ENCODE measurements at regions not wholly inside any gene's neighbourhood (a gene's known extent, or its start where the extent isn't known, plus 50 kb on each side); places are given as distances from the start of the nearest gene placed in this dataset.

- ATAC-seq (ENCODE audit: low read depth) (no peak), DNase-seq (no peak)
- Mint-ChIP-seq H3K9me3 (no peaks in the 10 kb centered on the region), H3K4me1 (peaks cover 6% of the 10 kb centered on the region), H3K36me3 (no peaks in the 10 kb centered on the region), H3K27me3 (peaks cover 9% of the 10 kb centered on the region), H3K27ac (no peak overlapping the region), H3K4me3 (no peak overlapping the region)
- POLR2A ChIA-PET: no interaction called here
Measured at GRCh38 chr10:71136036-71136721, 76.2 kb upstream of the UNC5B start.

- no peak for DNase-seq
- H3K27me3 Mint-ChIP-seq: peaks cover 7% of the 10 kb centered on the region
- no peak overlapping the region for H3K4me3 Mint-ChIP-seq
- H3K4me1 Mint-ChIP-seq: peaks cover 3% of the 10 kb centered on the region
- no peaks in the 10 kb centered on the region for H3K9me3 Mint-ChIP-seq
- POLR2A ChIA-PET: no interaction called here
- ATAC-seq (ENCODE audit: low read depth): no peak
- no peaks in the 10 kb centered on the region for H3K36me3 Mint-ChIP-seq
- no peak overlapping the region for H3K27ac Mint-ChIP-seq
Measured at GRCh38 chr10:71137701-71138100, 74.7 kb upstream of the UNC5B start.

GRCh38 chr10:71138166-71138830, 74.1 kb upstream of the UNC5B start:
- ATAC-seq (ENCODE audit: low read depth): no peak
- Mint-ChIP-seq H3K27me3 (peaks cover 5% of the 10 kb centered on the region), H3K4me3 (no peak overlapping the region), H3K4me1 (no peaks in the 10 kb centered on the region), H3K9me3 (no peaks in the 10 kb centered on the region), H3K27ac (no peak overlapping the region), H3K36me3 (no peaks in the 10 kb centered on the region)
- DNase-seq: no peak
- POLR2A ChIA-PET: no interaction called here

- POLR2A ChIA-PET: no interaction called here
- no peak for ATAC-seq (ENCODE audit: low read depth)
- Mint-ChIP-seq H3K36me3 (no peaks in the 10 kb centered on the region), H3K27me3 (peaks cover 5% of the 10 kb centered on the region), H3K4me3 (no peak overlapping the region), H3K27ac (no peak overlapping the region), H3K4me1 (no peaks in the 10 kb centered on the region), H3K9me3 (no peaks in the 10 kb centered on the region)
- DNase-seq: no peak
Measured at GRCh38 chr10:71141528-71141927, 70.8 kb upstream of the UNC5B start.

GRCh38 chr10:71143170-71143569, 69.2 kb upstream of the UNC5B start:
- H3K4me3 Mint-ChIP-seq: no peak overlapping the region
- DNase-seq (no peak), ATAC-seq (ENCODE audit: low read depth) (no peak)
- no peaks in the 10 kb centered on the region for H3K4me1 Mint-ChIP-seq
- H3K36me3 Mint-ChIP-seq: no peaks in the 10 kb centered on the region
- peaks cover 6% of the 10 kb centered on the region for H3K27me3 Mint-ChIP-seq
- POLR2A ChIA-PET: no interaction called here
- no peak overlapping the region for H3K27ac Mint-ChIP-seq
- no peaks in the 10 kb centered on the region for H3K9me3 Mint-ChIP-seq

- Mint-ChIP-seq H3K4me1 (no peaks in the 10 kb centered on the region), H3K27ac (no peak overlapping the region), H3K27me3 (peaks cover 6% of the 10 kb centered on the region), H3K9me3 (no peaks in the 10 kb centered on the region), H3K36me3 (no peaks in the 10 kb centered on the region), H3K4me3 (no peak overlapping the region)
- POLR2A ChIA-PET: no interaction called here
- DNase-seq (no peak), ATAC-seq (ENCODE audit: low read depth) (no peak)
Measured at GRCh38 chr10:71143610-71144009, 68.8 kb upstream of the UNC5B start.

GRCh38 chr10:71144824-71145223, 67.5 kb upstream of the UNC5B start:
- H3K4me1 Mint-ChIP-seq: no peaks in the 10 kb centered on the region
- no peak for ATAC-seq (ENCODE audit: low read depth)
- H3K27me3 Mint-ChIP-seq: peaks cover 3% of the 10 kb centered on the region
- DNase-seq: no peak
- H3K36me3 Mint-ChIP-seq: no peaks in the 10 kb centered on the region
- no peaks in the 10 kb centered on the region for H3K9me3 Mint-ChIP-seq
- H3K4me3 Mint-ChIP-seq: no peak overlapping the region
- POLR2A ChIA-PET: no interaction called here
- H3K27ac Mint-ChIP-seq: no peak overlapping the region

- H3K9me3 Mint-ChIP-seq: no peaks in the 10 kb centered on the region
- no peak for ATAC-seq (ENCODE audit: low read depth)
- POLR2A ChIA-PET: no interaction called here
- H3K4me1 Mint-ChIP-seq: no peaks in the 10 kb centered on the region
- no peak for DNase-seq
- no peak overlapping the region for H3K27ac Mint-ChIP-seq
- peaks cover 3% of the 10 kb centered on the region for H3K27me3 Mint-ChIP-seq
- no peak overlapping the region for H3K4me3 Mint-ChIP-seq
- no peaks in the 10 kb centered on the region for H3K36me3 Mint-ChIP-seq
Measured at GRCh38 chr10:71145352-71145945, 66.9 kb upstream of the UNC5B start.

- POLR2A ChIA-PET: no interaction called here
- ATAC-seq (ENCODE audit: low read depth): no peak
- no peak for DNase-seq
- no peak overlapping the region for H3K4me3 Mint-ChIP-seq
- peaks cover 7% of the 10 kb centered on the region for H3K4me1 Mint-ChIP-seq
- no peak overlapping the region for H3K27ac Mint-ChIP-seq
- peaks cover 6% of the 10 kb centered on the region for H3K27me3 Mint-ChIP-seq
- no peaks in the 10 kb centered on the region for H3K36me3 Mint-ChIP-seq
- peaks cover 3% of the 10 kb centered on the region for H3K9me3 Mint-ChIP-seq
Measured at GRCh38 chr10:71150796-71151195, 61.6 kb upstream of the UNC5B start.

- POLR2A ChIA-PET: no interaction called here
- no peak overlapping the region for H3K4me3 Mint-ChIP-seq
- no peak for ATAC-seq (ENCODE audit: low read depth)
- no peak overlapping the region for H3K27ac Mint-ChIP-seq
- peaks cover 2% of the 10 kb centered on the region for H3K27me3 Mint-ChIP-seq
- DNase-seq: no peak
- H3K9me3 Mint-ChIP-seq: peaks cover 3% of the 10 kb centered on the region
- no peaks in the 10 kb centered on the region for H3K36me3 Mint-ChIP-seq
- peaks cover 7% of the 10 kb centered on the region for H3K4me1 Mint-ChIP-seq
Measured at GRCh38 chr10:71152043-71152442, 60.3 kb upstream of the UNC5B start.

- Mint-ChIP-seq H3K27me3 (peaks cover 2% of the 10 kb centered on the region), H3K4me1 (peaks cover 13% of the 10 kb centered on the region), H3K9me3 (peaks cover 3% of the 10 kb centered on the region), H3K36me3 (no peaks in the 10 kb centered on the region), H3K4me3 (no peak overlapping the region), H3K27ac (no peak overlapping the region)
- ATAC-seq (ENCODE audit: low read depth): no peak
- DNase-seq: no peak
- POLR2A ChIA-PET: no interaction called here
Measured at GRCh38 chr10:71156436-71156835, 55.9 kb upstream of the UNC5B start.

- peaks cover 3% of the 10 kb centered on the region for H3K9me3 Mint-ChIP-seq
Measured at GRCh38 chr10:71157435-71157834, 54.9 kb upstream of the UNC5B start.

GRCh38 chr10:71158251-71158650, 54.1 kb upstream of the UNC5B start:
- ATAC-seq (ENCODE audit: low read depth): no peak
- peaks cover 3% of the 10 kb centered on the region for H3K9me3 Mint-ChIP-seq
- DNase-seq: no peak
- no peak overlapping the region for H3K4me3 Mint-ChIP-seq
- no peaks in the 10 kb centered on the region for H3K36me3 Mint-ChIP-seq
- H3K27me3 Mint-ChIP-seq: no peaks in the 10 kb centered on the region
- POLR2A ChIA-PET: no interaction called here
- peaks cover 11% of the 10 kb centered on the region for H3K4me1 Mint-ChIP-seq
- H3K27ac Mint-ChIP-seq: no peak overlapping the region

More at GRCh38 chr10:71157435-71157834, 54.9 kb upstream of the UNC5B start:
- Mint-ChIP-seq H3K4me3 (no peak overlapping the region), H3K36me3 (no peaks in the 10 kb centered on the region), H3K4me1 (peaks cover 14% of the 10 kb centered on the region), H3K27ac (no peak overlapping the region), H3K27me3 (peaks cover 2% of the 10 kb centered on the region)
- DNase-seq: no peak
- POLR2A ChIA-PET: no interaction called here
- ATAC-seq (ENCODE audit: low read depth): no peak

GRCh38 chr10:71158902-71159301, 53.5 kb upstream of the UNC5B start:
- no peaks in the 10 kb centered on the region for H3K36me3 Mint-ChIP-seq
- no peaks in the 10 kb centered on the region for H3K9me3 Mint-ChIP-seq
- no peaks in the 10 kb centered on the region for H3K27me3 Mint-ChIP-seq
- H3K4me1 Mint-ChIP-seq: peaks cover 7% of the 10 kb centered on the region
- ATAC-seq (ENCODE audit: low read depth) (no peak), DNase-seq (no peak)
- no peak overlapping the region for H3K4me3 Mint-ChIP-seq
- POLR2A ChIA-PET: no interaction called here
- no peak overlapping the region for H3K27ac Mint-ChIP-seq

Measured in activated naive CD8-positive, alpha-beta T cell treated with anti-CD3 and anti-CD28 coated beads, Interleukin-2, amount 10 ng/mL, durations not matched to agents 7 days and 5 days (primary cell).